ENCODE measurements at regions not wholly inside any gene's neighbourhood (a gene's known extent, or its start where the extent isn't known, plus 50 kb on each side); places are given as distances from the start of the nearest gene placed in this dataset.
"Not testable (repeated sequence)": the region's sequence is repeated elsewhere in the genome, so short reads cannot be mapped to it uniquely, and the experiment has no call there.

- Mint-ChIP-seq H3K36me3 (ENCODE audit: insufficient read depth) (no peaks in the 10 kb centered on the region), H3K4me3 (no peak overlapping the region), H3K27me3 (ENCODE audit: low read depth) (no peaks in the 10 kb centered on the region), H3K9me3 (no peaks in the 10 kb centered on the region), H3K4me1 (ENCODE audit: low read depth) (no peaks in the 10 kb centered on the region)
- no peak for ATAC-seq
- no peak for DNase-seq
Measured at GRCh38 chr4:127400276-127400675, 232.5 kb upstream of the INTU start.

GRCh38 chr4:127400731-127401346, 231.9 kb upstream of the INTU start:
- DNase-seq (no peak), ATAC-seq (no peak)
- no peak overlapping the region for H3K4me3 Mint-ChIP-seq
- H3K4me1 Mint-ChIP-seq (ENCODE audit: low read depth): no peaks in the 10 kb centered on the region
- no peaks in the 10 kb centered on the region for H3K27me3 Mint-ChIP-seq (ENCODE audit: low read depth)
- no peaks in the 10 kb centered on the region for H3K36me3 Mint-ChIP-seq (ENCODE audit: insufficient read depth)
- no peaks in the 10 kb centered on the region for H3K9me3 Mint-ChIP-seq

GRCh38 chr4:127403471-127404084, 229.2 kb upstream of the INTU start:
- Mint-ChIP-seq H3K9me3 (peaks cover 6% of the 10 kb centered on the region), H3K36me3 (ENCODE audit: insufficient read depth) (no peaks in the 10 kb centered on the region), H3K4me3 (no peak overlapping the region), H3K4me1 (ENCODE audit: low read depth) (no peaks in the 10 kb centered on the region), H3K27me3 (ENCODE audit: low read depth) (no peaks in the 10 kb centered on the region)
- ATAC-seq (no peak), DNase-seq (no peak)

- Mint-ChIP-seq H3K9me3 (peaks cover 6% of the 10 kb centered on the region), H3K27me3 (ENCODE audit: low read depth) (no peaks in the 10 kb centered on the region), H3K4me1 (ENCODE audit: low read depth) (no peaks in the 10 kb centered on the region), H3K36me3 (ENCODE audit: insufficient read depth) (no peaks in the 10 kb centered on the region), H3K4me3 (no peak overlapping the region)
- no peak for DNase-seq
- ATAC-seq: no peak
Measured at GRCh38 chr4:127406187-127406586, 226.6 kb upstream of the INTU start.

- not testable (repeated sequence) for ATAC-seq; DNase-seq; H3K4me1 Mint-ChIP-seq (ENCODE audit: low read depth); H3K27me3 Mint-ChIP-seq (ENCODE audit: low read depth); H3K9me3 Mint-ChIP-seq; H3K36me3 Mint-ChIP-seq (ENCODE audit: insufficient read depth); H3K4me3 Mint-ChIP-seq
Measured at GRCh38 chr4:127407572-127407971, 225.2 kb upstream of the INTU start.

- Mint-ChIP-seq H3K36me3 (ENCODE audit: insufficient read depth) (no peaks in the 10 kb centered on the region), H3K9me3 (peaks cover 6% of the 10 kb centered on the region), H3K27me3 (ENCODE audit: low read depth) (no peaks in the 10 kb centered on the region), H3K4me3 (no peak overlapping the region), H3K4me1 (ENCODE audit: low read depth) (no peaks in the 10 kb centered on the region)
- ATAC-seq (no peak), DNase-seq (no peak)
Measured at GRCh38 chr4:127410201-127410600, 222.6 kb upstream of the INTU start.

- Mint-ChIP-seq H3K4me3 (no peak overlapping the region), H3K36me3 (ENCODE audit: insufficient read depth) (no peaks in the 10 kb centered on the region), H3K4me1 (ENCODE audit: low read depth) (no peaks in the 10 kb centered on the region), H3K9me3 (peaks cover 6% of the 10 kb centered on the region), H3K27me3 (ENCODE audit: low read depth) (no peaks in the 10 kb centered on the region)
- DNase-seq (no peak), ATAC-seq (no peak)
Measured at GRCh38 chr4:127410644-127411043, 222.1 kb upstream of the INTU start.

- H3K4me3 Mint-ChIP-seq: no peak overlapping the region
- DNase-seq: no peak
- no peaks in the 10 kb centered on the region for H3K9me3 Mint-ChIP-seq
- ATAC-seq: no peak
- H3K36me3 Mint-ChIP-seq (ENCODE audit: insufficient read depth): no peaks in the 10 kb centered on the region
- no peaks in the 10 kb centered on the region for H3K27me3 Mint-ChIP-seq (ENCODE audit: low read depth)
- H3K4me1 Mint-ChIP-seq (ENCODE audit: low read depth): no peaks in the 10 kb centered on the region
Measured at GRCh38 chr4:127414951-127415606, 217.7 kb upstream of the INTU start.

- H3K4me3 Mint-ChIP-seq: no peak overlapping the region
- H3K27me3 Mint-ChIP-seq (ENCODE audit: low read depth): no peaks in the 10 kb centered on the region
- DNase-seq (no peak), ATAC-seq (no peak)
- H3K4me1 Mint-ChIP-seq (ENCODE audit: low read depth): no peaks in the 10 kb centered on the region
- no peaks in the 10 kb centered on the region for H3K36me3 Mint-ChIP-seq (ENCODE audit: insufficient read depth)
- H3K9me3 Mint-ChIP-seq: peaks cover under 1% of the 10 kb centered on the region
Measured at GRCh38 chr4:127416115-127416514, 216.6 kb upstream of the INTU start.

- no peaks in the 10 kb centered on the region for H3K36me3 Mint-ChIP-seq (ENCODE audit: insufficient read depth)
- no peaks in the 10 kb centered on the region for H3K27me3 Mint-ChIP-seq (ENCODE audit: low read depth)
- ATAC-seq (no peak), DNase-seq (no peak)
- H3K4me1 Mint-ChIP-seq (ENCODE audit: low read depth): no peaks in the 10 kb centered on the region
- H3K4me3 Mint-ChIP-seq: no peak overlapping the region
- peaks cover 4% of the 10 kb centered on the region for H3K9me3 Mint-ChIP-seq
Measured at GRCh38 chr4:127417885-127418535, 214.7 kb upstream of the INTU start.

- no peak overlapping the region for H3K4me3 Mint-ChIP-seq
- ATAC-seq (no peak), DNase-seq (no peak)
- no peaks in the 10 kb centered on the region for H3K36me3 Mint-ChIP-seq (ENCODE audit: insufficient read depth)
- no peaks in the 10 kb centered on the region for H3K4me1 Mint-ChIP-seq (ENCODE audit: low read depth)
- peaks cover 4% of the 10 kb centered on the region for H3K9me3 Mint-ChIP-seq
- H3K27me3 Mint-ChIP-seq (ENCODE audit: low read depth): no peaks in the 10 kb centered on the region
Measured at GRCh38 chr4:127419431-127419830, 213.3 kb upstream of the INTU start.

- Mint-ChIP-seq H3K27me3 (ENCODE audit: low read depth) (no peaks in the 10 kb centered on the region), H3K4me1 (ENCODE audit: low read depth) (no peaks in the 10 kb centered on the region), H3K9me3 (peaks cover 4% of the 10 kb centered on the region), H3K36me3 (ENCODE audit: insufficient read depth) (no peaks in the 10 kb centered on the region), H3K4me3 (no peak overlapping the region)
- ATAC-seq: no peak
- DNase-seq: no peak
Measured at GRCh38 chr4:127421437-127421836, 211.3 kb upstream of the INTU start.

GRCh38 chr4:127425202-127425845, 207.4 kb upstream of the INTU start:
- Mint-ChIP-seq H3K4me3 (no peak overlapping the region), H3K27me3 (ENCODE audit: low read depth) (no peaks in the 10 kb centered on the region), H3K4me1 (ENCODE audit: low read depth) (no peaks in the 10 kb centered on the region), H3K9me3 (peaks cover 8% of the 10 kb centered on the region), H3K36me3 (ENCODE audit: insufficient read depth) (no peaks in the 10 kb centered on the region)
- DNase-seq: no peak
- ATAC-seq: no peak

- no peak for ATAC-seq
- no peaks in the 10 kb centered on the region for H3K36me3 Mint-ChIP-seq (ENCODE audit: insufficient read depth)
- DNase-seq: no peak
- no peak overlapping the region for H3K4me3 Mint-ChIP-seq
- no peaks in the 10 kb centered on the region for H3K27me3 Mint-ChIP-seq (ENCODE audit: low read depth)
- H3K4me1 Mint-ChIP-seq (ENCODE audit: low read depth): no peaks in the 10 kb centered on the region
- peaks cover 8% of the 10 kb centered on the region for H3K9me3 Mint-ChIP-seq
Measured at GRCh38 chr4:127425851-127426250, 206.9 kb upstream of the INTU start.
